ENCODE measurements at regions not wholly inside any gene's neighbourhood (a gene's known extent, or its start where the extent isn't known, plus 50 kb on each side); places are given as distances from the start of the nearest gene placed in this dataset.

- DNase-seq, result no peak
These were observed 1462.8 kb upstream of the LRRTM1 start for GRCh38 chr2:81767187-81767912.

GRCh38 chr2:81747481-81748070 lies 1443.0 kb upstream of the LRRTM1 start:
- no peak for DNase-seq

- no peak for DNase-seq
These were observed 1435.4 kb upstream of the LRRTM1 start for GRCh38 chr2:81739966-81740365.

GRCh38 chr2:81734981-81735380 lies 1430.4 kb upstream of the LRRTM1 start:
- no peak for DNase-seq

- DNase-seq, result no peak
These were observed 1410.3 kb upstream of the LRRTM1 start for GRCh38 chr2:81714817-81715216.

DNA sequence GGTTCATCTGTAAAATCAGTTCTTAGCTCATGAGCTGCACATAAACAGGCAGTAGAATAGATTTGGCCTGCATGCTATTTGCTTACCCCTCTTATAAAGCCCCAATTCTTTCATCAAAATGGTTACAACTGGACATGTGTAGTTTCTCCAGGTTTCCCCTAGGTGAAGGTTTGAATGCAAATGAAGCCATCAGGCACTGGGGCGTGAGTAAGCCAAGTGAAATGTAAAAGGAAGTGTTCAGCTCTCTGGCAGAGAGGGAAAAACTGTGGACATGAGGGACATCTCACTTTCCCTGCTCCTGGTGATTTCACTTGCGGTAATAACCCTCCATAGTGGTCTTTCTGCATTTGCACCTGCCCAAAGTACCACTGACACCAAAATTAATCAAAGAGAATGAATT lies 1402.3 kb upstream of the LRRTM1 start:
- DNase-seq, result no peak

DNA sequence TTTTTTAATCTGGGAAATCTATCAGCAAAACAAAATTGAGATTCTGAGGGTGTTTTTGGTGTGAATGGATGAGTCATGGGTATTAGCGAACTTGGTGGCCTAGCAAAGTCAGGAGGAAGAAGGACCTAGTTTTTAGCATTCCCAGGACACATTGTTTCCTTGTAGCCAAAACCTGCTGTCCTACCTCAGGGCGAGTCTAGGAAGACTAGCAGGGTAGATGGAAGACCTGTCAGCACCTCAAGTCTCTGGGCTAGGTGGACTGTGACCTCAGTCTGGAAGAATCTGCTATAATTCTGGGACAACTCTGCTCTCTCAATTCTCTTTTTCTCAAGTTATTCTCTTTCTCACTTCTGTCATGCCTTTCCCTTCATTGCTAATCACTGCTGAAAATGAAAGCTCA lies 1399.3 kb upstream of the LRRTM1 start:
- DNase-seq, result no peak

DNA sequence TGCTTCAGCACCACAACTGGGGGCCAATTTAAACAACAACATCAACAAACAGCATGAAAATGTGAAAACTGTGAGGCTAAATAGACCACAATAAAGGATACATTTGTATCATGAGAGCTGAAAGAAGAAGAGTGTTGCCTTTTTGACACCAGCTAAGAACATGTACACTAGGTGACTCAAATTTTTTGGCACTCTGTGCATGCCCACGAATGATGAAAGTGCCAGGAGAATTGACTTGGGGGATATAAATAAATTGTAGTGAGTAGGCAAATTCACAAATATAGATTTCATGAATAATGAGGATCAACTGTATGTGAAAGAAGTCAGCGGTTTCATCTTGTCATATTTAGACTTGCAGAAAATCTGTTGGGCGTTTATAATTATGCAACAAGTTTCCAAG lies 1388.0 kb upstream of the LRRTM1 start:
- DNase-seq, result no peak

DNA sequence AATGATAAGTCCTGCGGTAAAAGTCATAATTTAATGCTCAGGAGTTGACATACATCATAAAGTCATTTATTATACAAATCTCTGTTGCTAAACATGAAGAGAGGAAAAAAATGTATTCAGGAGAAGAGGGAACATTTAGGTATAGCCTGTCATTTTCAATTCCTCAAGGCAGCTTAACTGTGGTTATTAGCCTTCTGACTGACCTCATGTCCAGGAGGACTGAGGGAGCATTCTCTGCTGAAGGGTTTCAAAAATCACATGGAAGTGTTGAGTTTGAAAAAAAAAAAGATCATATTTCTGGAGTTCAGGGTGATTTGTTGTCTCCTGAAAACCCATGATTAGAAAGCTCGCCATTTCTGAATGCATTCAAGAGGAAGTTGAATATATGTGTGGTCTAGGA lies 1371.1 kb upstream of the LRRTM1 start:
- no peak for DNase-seq

DNA sequence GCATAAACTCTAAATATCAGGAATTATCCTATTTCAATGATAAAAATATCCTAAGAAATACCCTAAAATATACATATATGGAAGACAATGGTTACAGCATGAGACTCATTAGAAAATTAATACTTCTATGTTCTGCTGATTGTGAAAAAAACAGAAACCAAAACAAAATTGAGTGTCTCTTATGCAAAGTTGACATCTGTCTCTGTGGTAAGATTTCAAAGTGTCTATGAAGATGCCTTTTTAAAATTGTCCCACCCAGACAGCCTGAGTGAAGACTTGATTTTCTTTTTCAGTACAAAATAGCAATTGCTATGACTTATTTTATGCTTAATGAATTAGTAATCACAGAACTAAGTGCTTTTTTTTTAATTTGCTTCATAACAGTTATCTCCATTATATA lies 1368.4 kb upstream of the LRRTM1 start:
- no peak for DNase-seq

- no peak for DNase-seq
These were observed 1368.0 kb upstream of the LRRTM1 start for GRCh38 chr2:81672516-81672915.

- no peak for DNase-seq
These were observed 1366.3 kb upstream of the LRRTM1 start for GRCh38 chr2:81670885-81671284.

DNA sequence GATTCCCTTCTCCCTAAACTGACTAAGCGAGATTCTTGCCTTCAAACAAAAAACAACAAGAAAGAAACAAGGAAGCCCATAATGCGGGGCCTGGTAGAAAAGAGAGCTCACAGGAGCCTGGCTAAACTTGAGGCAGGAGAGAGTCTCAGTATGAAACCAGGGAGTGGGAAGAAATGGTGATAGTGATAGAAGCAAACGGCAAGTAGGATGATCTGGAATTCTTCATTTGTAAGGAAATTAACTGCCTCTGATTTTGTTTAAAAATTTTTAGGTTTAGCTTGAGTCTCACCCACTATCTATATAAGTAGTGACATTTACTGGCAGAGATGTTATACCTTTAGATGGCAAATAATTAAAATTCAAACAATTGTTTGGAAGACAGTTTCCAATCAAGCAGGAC lies 1356.5 kb upstream of the LRRTM1 start:
- DNase-seq, result no peak

- no peak for DNase-seq
These were observed 1353.7 kb upstream of the LRRTM1 start for GRCh38 chr2:81658227-81658626.

DNA sequence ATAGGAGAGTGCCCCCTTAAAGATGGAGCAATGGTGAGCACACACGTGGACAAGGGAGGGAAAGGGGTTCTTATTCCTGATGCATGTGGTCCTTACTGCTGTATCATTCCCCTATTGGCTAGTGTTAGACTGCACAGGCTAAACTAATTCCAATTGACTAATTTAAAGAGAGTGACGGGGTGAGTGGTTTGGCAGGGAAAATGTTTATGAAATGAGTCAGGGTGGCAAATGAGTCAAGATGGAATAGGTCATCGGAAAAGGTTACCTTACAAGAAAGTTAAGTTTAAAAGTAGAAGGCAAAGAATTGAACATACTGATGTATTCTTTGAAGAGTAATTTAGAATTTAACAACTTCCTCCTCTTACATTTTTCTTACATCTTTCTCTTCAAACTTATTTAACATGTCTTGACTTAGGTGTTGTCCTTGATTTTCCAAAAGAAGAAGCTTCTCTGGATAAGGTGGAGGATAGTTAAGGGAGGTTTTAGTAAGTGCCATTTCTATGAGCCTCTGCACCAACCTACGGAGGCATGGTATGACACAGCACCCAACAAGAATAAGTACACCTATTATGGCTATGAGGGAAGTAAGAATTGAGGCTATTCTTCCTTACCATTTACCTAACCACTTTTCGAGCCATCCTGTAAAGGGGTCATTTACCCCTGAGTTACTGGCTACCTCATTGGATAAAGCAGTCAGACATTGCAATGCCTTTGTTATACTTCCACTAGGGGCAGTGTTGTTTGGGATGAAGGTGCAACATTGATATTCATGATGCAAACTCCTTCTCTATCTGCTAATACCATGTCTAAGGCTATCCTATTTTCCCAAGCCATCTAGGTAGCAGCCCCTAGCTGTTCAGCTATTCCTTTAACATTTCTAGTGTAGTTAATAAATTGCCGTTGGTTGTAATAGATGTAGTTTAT lies 1345.8 kb upstream of the LRRTM1 start:
- DNase-seq, result no peak

GRCh38 chr2:81648806-81649205 lies 1344.3 kb upstream of the LRRTM1 start:
- DNase-seq, result no peak

GRCh38 chr2:81648370-81648769 lies 1343.8 kb upstream of the LRRTM1 start:
- no peak for DNase-seq

- DNase-seq, result no peak
These were observed 1343.2 kb upstream of the LRRTM1 start for GRCh38 chr2:81647715-81648230.

DNA sequence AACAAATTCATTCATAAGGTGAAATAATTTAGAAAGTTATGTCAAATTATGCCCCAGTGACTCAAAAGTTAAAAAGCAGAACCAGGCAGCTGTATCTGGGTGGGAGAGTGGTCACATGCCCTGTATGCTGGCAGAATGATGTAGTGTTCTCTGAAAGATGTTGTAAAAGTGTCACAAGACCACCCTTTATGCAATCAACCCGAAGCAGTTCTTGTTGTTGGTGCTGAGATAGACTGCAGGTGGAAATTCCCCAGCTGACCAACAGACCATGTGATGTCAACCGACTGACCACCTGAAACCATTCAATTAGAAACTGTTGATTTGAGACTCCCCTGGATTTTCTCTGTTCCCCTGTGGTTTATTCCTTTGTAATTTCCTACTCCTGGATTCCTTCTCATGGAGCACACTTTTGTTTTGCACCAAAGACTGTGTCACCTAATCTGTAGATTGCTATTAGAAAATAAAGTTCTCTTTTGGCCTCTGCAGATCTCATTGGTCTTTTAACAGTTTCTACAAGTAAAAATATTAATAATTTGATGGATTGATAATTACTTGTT lies 1341.3 kb upstream of the LRRTM1 start:
- no peak for DNase-seq

DNA sequence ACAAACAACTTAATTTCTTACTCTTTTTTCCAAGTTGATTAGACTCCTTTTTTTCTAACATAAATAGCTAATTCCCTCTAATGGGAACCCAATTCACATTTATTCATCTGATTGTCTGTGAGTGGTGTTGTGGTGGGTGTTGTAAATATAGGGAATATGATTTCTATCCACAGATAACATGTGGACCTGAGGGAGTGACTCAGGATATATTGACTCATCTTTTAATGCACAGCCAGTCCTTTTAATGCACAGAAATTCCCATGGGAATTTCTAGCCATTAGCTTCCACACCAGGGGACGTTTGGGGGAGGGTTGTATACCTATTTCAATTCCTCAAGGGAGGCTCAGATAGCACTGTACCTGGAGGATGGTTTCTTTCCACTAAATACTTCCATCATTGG lies 1339.6 kb upstream of the LRRTM1 start:
- DNase-seq, result no peak

- DNase-seq, result no peak
These were observed 1320.3 kb upstream of the LRRTM1 start for GRCh38 chr2:81624825-81625224.

DNA sequence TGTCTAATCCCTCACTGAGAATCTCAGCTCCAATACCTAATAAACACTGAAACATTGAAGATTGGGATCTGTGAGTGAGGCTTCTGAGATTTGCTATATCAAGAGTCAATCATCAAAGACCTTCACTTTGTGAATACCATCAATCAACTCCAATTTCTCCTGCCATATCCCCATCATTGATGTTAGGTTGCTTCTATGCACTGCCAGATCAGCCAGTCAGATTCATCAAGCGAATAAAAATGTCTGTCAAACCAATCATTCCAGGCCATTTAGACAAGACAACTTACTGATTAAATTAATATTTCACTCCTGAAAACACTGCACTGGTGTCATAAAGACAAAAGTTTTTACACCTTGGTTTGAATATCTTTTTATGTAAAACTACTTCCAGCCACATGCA lies 1295.5 kb upstream of the LRRTM1 start:
- DNase-seq, result no peak

DNA sequence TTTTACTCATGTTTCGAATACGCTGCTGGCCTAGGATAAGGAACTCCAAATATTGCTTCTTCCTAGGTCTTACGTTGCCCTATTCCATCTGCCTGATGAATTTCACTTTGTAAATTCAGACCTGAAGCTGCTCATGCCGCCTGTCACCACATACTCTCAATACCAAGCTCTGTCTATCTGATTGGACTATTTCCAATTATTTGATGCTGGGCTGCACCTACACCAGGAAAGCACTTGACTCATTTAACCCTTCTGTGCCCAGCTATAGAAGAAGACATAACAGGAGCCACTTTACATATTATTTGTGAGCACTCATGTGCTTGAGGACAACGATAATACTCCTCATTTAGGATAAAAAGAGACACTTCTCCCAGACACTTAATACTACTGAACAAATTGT lies 1293.9 kb upstream of the LRRTM1 start:
- DNase-seq, result no peak

Measured in KG1 (cell line).